ENCODE measurements at regions not wholly inside any gene's neighbourhood (a gene's known extent, or its start where the extent isn't known, plus 50 kb on each side); places are given as distances from the start of the nearest gene placed in this dataset.
"Not testable (repeated sequence)": the region's sequence is repeated elsewhere in the genome, so short reads cannot be mapped to it uniquely, and the experiment has no call there.

GRCh38 chr11:116043857-116044256, 539.6 kb upstream of the CADM1 start:
- no peaks in the 10 kb centered on the region for H3K36me3 ChIP-seq
- H3K9me3 ChIP-seq = no peaks in the 10 kb centered on the region
- intact Hi-C loops (cut with DNase I) = no loop called here
- DNase-seq = no peak
- TF ChIP-seq EP300 (IDR thresholded peaks at IDR 0.05) (no peak), POLR2A (IDR thresholded peaks at IDR 0.05) (no peak), POLR2AphosphoS5 (IDR thresholded peaks at IDR 0.05) (no peak), CTCF (IDR thresholded peaks at IDR 0.05) (no peak)
- H3K27me3 ChIP-seq = no peaks in the 10 kb centered on the region
- H3K27ac ChIP-seq = no peak overlapping the region
- no peak overlapping the region for H3K4me3 ChIP-seq
- no peaks in the 10 kb centered on the region for H3K4me1 ChIP-seq
- WGBS, 2 donors = 43 to 78% methylated on average over 2 of the region's 2 CpGs

GRCh38 chr11:116043059-116043458, 538.8 kb upstream of the CADM1 start:
- intact Hi-C loops (cut with DNase I); H3K4me3 ChIP-seq; H3K27ac ChIP-seq; H3K9me3 ChIP-seq; H3K36me3 ChIP-seq; H3K4me1 ChIP-seq; DNase-seq; H3K27me3 ChIP-seq: not testable (repeated sequence)
- WGBS, 2 donors = 91 to 92% methylated on average over 6 of the region's 6 CpGs

- Histone ChIP-seq H3K27ac (no peak overlapping the region), H3K36me3 (no peaks in the 10 kb centered on the region), H3K4me1 (no peaks in the 10 kb centered on the region), H3K27me3 (no peaks in the 10 kb centered on the region), H3K9me3 (no peaks in the 10 kb centered on the region), H3K4me3 (no peak overlapping the region)
- DNase-seq = no peak
- no peak for TF ChIP-seq POLR2AphosphoS5 (IDR thresholded peaks at IDR 0.05)
- TF ChIP-seq POLR2A (IDR thresholded peaks at IDR 0.05) = no peak
- TF ChIP-seq CTCF (IDR thresholded peaks at IDR 0.05) = no peak
- TF ChIP-seq EP300 (IDR thresholded peaks at IDR 0.05) = no peak
- WGBS, 2 donors = 92 to 94% methylated on average over 4 of the region's 4 CpGs
- intact Hi-C loops (cut with DNase I) = no loop called here
These were observed 537.9 kb upstream of the CADM1 start for GRCh38 chr11:116042146-116042545.

- Histone ChIP-seq H3K27ac (no peak overlapping the region), H3K9me3 (no peaks in the 10 kb centered on the region), H3K4me3 (no peak overlapping the region), H3K4me1 (no peaks in the 10 kb centered on the region), H3K27me3 (peaks cover 0 to 3% (median 0%) of the 10 kb centered on the region in 3 donors), H3K36me3 (no peaks in the 10 kb centered on the region)
- intact Hi-C loops (cut with DNase I) = no loop called here
- TF ChIP-seq POLR2AphosphoS5 (IDR thresholded peaks at IDR 0.05) (no peak), CTCF (IDR thresholded peaks at IDR 0.05) (no peak), POLR2A (IDR thresholded peaks at IDR 0.05) (no peak), EP300 (IDR thresholded peaks at IDR 0.05) (no peak)
- WGBS, 2 donors = 82 to 83% methylated on average over 2 of the region's 2 CpGs
- no peak for DNase-seq
These were observed 533.6 kb upstream of the CADM1 start for GRCh38 chr11:116037861-116038260.

GRCh38 chr11:116035977-116036376, 531.8 kb upstream of the CADM1 start:
- intact Hi-C loops (cut with DNase I) = no loop called here
- Histone ChIP-seq H3K4me3 (no peak overlapping the region), H3K27me3 (peaks cover 0 to 3% (median 0%) of the 10 kb centered on the region in 3 donors), H3K27ac (no peak overlapping the region), H3K4me1 (no peaks in the 10 kb centered on the region), H3K36me3 (no peaks in the 10 kb centered on the region), H3K9me3 (no peaks in the 10 kb centered on the region)
- no peak for DNase-seq
- 57 to 59% methylated on average over 5 of the region's 5 CpGs for WGBS, 2 donors
- TF ChIP-seq EP300 (IDR thresholded peaks at IDR 0.05) = no peak
- TF ChIP-seq POLR2A (IDR thresholded peaks at IDR 0.05) = no peak
- no peak for TF ChIP-seq POLR2AphosphoS5 (IDR thresholded peaks at IDR 0.05)

- Histone ChIP-seq H3K36me3 (no peaks in the 10 kb centered on the region), H3K4me3 (no peak overlapping the region), H3K27ac (no peak overlapping the region), H3K4me1 (no peaks in the 10 kb centered on the region), H3K27me3 (peaks cover 0 to 3% (median 0%) of the 10 kb centered on the region in 3 donors), H3K9me3 (no peaks in the 10 kb centered on the region)
- 48 to 52% methylated on average over 8 of the region's 8 CpGs for WGBS, 2 donors
- intact Hi-C loops (cut with DNase I) = no loop called here
- DNase-seq = no peak
- TF ChIP-seq POLR2A (IDR thresholded peaks at IDR 0.05) = no peak
- TF ChIP-seq POLR2AphosphoS5 (IDR thresholded peaks at IDR 0.05) = no peak
- TF ChIP-seq CTCF (IDR thresholded peaks at IDR 0.05) = no peak
- TF ChIP-seq EP300 (IDR thresholded peaks at IDR 0.05) = no peak
These were observed 529.8 kb upstream of the CADM1 start for GRCh38 chr11:116033931-116034553.
